ENCODE measurements at regions not wholly inside any gene's neighbourhood (a gene's known extent, or its start where the extent isn't known, plus 50 kb on each side); places are given as distances from the start of the nearest gene placed in this dataset.

GRCh38 chr3:107240183-107241091 lies 136.8 kb upstream of the CCDC54 start:
- H3K27ac ChIP-seq = peak overlapping the region; percentile 0 to 83 (median 73)

DNA sequence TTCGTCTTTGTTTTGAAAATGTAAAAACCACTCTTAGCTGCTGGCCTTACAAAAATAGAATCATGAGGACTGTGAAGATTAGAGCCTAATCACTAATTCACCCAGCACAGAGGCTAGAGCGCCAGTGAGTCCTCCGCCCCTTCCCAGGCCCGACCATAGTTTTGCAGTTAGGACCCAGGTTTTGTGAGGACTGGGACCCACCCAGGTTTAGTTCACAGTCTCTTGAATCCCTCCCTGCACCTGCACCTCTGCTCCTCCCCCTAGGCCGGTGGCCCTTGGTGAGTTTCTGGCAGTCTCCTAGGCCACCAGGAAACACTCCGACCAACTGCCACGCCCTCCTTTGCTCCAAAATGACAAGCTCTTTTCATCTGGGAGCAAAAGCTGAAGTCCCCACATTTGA lies 136.0 kb upstream of the CCDC54 start:
- H3K27ac ChIP-seq = peak overlapping the region in 2 of 3 donors; percentile 73 to 83
- TF ChIP-seq POLR2A (IDR thresholded peaks at IDR 0.05) = no peak

More at GRCh38 chr3:107240183-107241091, 136.8 kb upstream of the CCDC54 start:
- no peaks in the 10 kb centered on the region for H3K9me3 ChIP-seq
- intact Hi-C loops (cut with DNase I) = no loop called here
- TF ChIP-seq CTCF (IDR thresholded peaks at IDR 0.05) (no peak), POLR2A (IDR thresholded peaks at IDR 0.05) (peak in 1 of 2 donors; percentile 69)
- WGBS, 2 donors = 2% methylated on average over 27 to 38 of the region's 59 CpGs
- peak; percentile 73 to 77 for DNase-seq
- no peaks in the 10 kb centered on the region for H3K36me3 ChIP-seq
- no peaks in the 10 kb centered on the region for H3K4me1 ChIP-seq
- H3K4me3 ChIP-seq (replicated peaks in 1 of 3) = peak overlapping the region; percentile 1 to 70 (median 62)
- H3K27me3 ChIP-seq = no peaks in the 10 kb centered on the region

GRCh38 chr3:107242579-107242978 lies 134.7 kb upstream of the CCDC54 start:
- H3K4me3 ChIP-seq (replicated peaks in 1 of 3) = no peak overlapping the region
- 88 to 89% methylated on average over 8 of the region's 8 CpGs for WGBS, 2 donors
- intact Hi-C loops (cut with DNase I) = no loop called here

More for the DNA sequence above, 136.0 kb upstream of the CCDC54 start:
- 7 to 13% methylated on average over 7 of the region's 7 CpGs for WGBS, 2 donors
- Histone ChIP-seq H3K27me3 (no peaks in the 10 kb centered on the region), H3K4me1 (no peaks in the 10 kb centered on the region), H3K9me3 (no peaks in the 10 kb centered on the region), H3K36me3 (peaks cover 0 to under 1% of the 10 kb centered on the region in 2 donors), H3K4me3 (replicated peaks in 1 of 3) (peak overlapping the region; percentile 1 to 70 (median 62))
- DNase-seq = peak; percentile 64 to 69
- intact Hi-C loops (cut with DNase I) = no loop called here

GRCh38 chr3:107247116-107247515 lies 130.1 kb upstream of the CCDC54 start:
- Histone ChIP-seq H3K4me1 (no peaks in the 10 kb centered on the region), H3K4me3 (replicated peaks in 1 of 3) (no peak overlapping the region), H3K27me3 (no peaks in the 10 kb centered on the region), H3K9me3 (no peaks in the 10 kb centered on the region), H3K27ac (no peak overlapping the region), H3K36me3 (peaks cover 0 to 3% of the 10 kb centered on the region in 2 donors)
- DNase-seq = no peak
- WGBS, 2 donors = 93 to 97% methylated on average over 2 of the region's 2 CpGs
- intact Hi-C loops (cut with DNase I) = no loop called here
- TF ChIP-seq CTCF (IDR thresholded peaks at IDR 0.05) (no peak), POLR2A (IDR thresholded peaks at IDR 0.05) (no peak)

More at GRCh38 chr3:107242579-107242978, 134.7 kb upstream of the CCDC54 start:
- no peak for TF ChIP-seq POLR2A (IDR thresholded peaks at IDR 0.05)
- no peak for TF ChIP-seq CTCF (IDR thresholded peaks at IDR 0.05)
- Histone ChIP-seq H3K27ac (no peak overlapping the region), H3K9me3 (no peaks in the 10 kb centered on the region), H3K4me1 (no peaks in the 10 kb centered on the region), H3K36me3 (peaks cover 0 to 3% of the 10 kb centered on the region in 2 donors), H3K27me3 (no peaks in the 10 kb centered on the region)
- DNase-seq = no peak

DNA sequence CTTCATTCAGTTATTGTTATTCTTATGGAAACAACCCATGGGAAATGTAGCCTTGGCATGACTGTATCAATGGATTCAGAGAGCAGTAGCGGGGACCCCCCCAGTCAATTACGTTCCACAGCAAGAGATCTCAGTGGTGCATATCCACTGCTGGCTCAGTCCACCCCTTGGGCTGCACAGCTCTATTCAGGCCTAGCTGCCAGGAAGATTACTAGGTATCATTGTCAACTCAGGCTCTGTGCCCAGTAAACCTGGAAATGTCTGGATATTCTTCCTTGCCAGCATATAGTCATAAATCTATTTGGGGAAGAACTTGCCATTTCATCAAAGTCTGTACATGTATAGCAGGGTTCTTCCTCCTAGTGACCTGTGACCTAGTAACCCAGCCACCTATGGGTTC lies 128.1 kb upstream of the CCDC54 start:
- intact Hi-C loops (cut with DNase I) = no loop called here
- Histone ChIP-seq H3K36me3 (peaks cover 0 to 3% of the 10 kb centered on the region in 2 donors), H3K27ac (no peak overlapping the region), H3K27me3 (no peaks in the 10 kb centered on the region), H3K4me1 (no peaks in the 10 kb centered on the region), H3K4me3 (replicated peaks in 1 of 3) (no peak overlapping the region), H3K9me3 (no peaks in the 10 kb centered on the region)
- DNase-seq = no peak
- TF ChIP-seq POLR2A (IDR thresholded peaks at IDR 0.05) = no peak
- TF ChIP-seq CTCF (IDR thresholded peaks at IDR 0.05) = no peak
- 88 to 95% methylated on average over 2 of the region's 2 CpGs for WGBS, 2 donors
